Effector CD8-positive, alpha-beta T cell (primary cell): ENCODE measurements at regions not wholly inside any gene's neighbourhood (a gene's known extent, or its start where the extent isn't known, plus 50 kb on each side); places are given as distances from the start of the nearest gene placed in this dataset.

Experiments
- DNase-seq: peaks from one replicate; lab custom pipeline; 2025; lab: John Stamatoyannopoulos, UW

DNA sequence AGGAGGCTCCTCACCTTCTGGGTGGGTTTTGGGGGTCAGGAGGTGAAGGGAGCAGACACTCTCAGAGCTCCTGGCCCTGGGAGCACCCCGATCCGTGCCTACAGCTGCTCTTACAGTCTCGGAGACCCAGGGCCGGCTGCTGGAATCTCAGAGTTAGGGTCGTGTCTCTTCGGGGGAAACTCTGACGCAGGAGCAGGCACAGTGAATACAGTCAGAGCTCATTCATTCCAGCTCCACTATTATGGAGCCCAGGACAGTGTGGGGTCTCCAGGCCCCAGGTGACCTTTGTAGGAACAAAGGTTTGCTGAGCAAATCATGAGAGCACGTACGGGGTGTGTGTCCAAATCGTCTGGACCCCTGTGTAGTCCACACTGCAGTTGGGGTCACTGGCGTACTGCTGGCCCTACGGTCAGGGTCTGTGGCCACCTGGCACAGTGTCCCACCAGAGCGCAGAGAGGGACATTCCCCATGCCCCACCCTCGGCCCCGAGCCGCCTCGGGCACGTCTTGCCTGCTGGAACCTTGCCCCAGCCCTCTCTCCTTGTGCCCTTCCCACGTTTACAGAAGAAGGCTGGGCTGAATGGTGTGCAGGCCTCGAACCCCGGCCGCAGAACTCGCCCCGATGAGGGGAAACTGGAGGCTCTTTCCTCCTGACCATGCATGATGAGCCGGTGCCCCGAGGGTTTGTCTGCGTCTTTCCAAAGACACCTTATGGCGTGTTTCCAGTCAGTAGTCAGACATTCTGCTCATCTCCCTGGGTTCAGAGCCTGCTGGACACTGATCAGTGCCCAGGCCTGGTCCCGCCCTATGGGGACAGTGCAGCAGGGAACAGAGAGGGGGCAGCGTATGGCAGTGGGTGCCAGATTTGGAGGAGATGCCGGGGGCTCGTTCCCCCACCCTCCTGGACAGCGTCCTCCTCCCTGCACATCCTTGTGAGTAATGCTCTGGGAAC lies 1166.6 kb downstream of the BRD1 start:
- no peak for DNase-seq

DNA sequence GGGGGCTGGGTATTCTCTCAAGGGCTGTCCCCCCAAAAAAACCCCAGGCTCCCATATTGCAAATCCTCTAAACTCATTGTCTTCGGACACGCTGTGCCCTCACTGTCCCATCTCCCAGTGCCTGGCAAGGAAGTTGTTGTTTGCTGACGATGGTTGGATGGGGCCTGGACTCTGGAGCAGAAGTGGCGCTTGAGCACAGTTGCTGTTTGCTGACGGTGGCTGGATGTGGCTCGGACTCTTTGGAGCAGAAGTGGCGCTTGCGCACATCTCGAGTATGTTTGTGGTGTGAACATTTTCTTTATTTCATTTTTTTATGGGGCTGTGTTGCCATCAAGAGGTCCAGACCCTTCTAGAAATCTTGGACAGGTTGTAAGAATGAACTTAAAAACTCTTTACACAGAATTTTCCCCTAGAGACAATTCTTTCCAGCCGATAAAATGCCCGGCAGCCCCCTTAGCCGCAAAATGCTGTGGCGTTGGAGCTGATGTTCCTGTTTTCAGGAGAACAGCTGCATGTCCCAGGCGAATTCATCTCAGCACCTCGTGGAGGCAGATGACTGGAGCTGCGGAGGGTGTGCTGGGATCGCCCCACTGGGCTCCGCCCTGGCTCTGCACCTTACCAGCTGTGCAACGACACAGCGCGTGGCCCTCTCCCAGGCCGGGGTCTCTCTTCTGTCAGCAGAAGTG lies 1167.4 kb downstream of the BRD1 start:
- DNase-seq: no peak

DNA sequence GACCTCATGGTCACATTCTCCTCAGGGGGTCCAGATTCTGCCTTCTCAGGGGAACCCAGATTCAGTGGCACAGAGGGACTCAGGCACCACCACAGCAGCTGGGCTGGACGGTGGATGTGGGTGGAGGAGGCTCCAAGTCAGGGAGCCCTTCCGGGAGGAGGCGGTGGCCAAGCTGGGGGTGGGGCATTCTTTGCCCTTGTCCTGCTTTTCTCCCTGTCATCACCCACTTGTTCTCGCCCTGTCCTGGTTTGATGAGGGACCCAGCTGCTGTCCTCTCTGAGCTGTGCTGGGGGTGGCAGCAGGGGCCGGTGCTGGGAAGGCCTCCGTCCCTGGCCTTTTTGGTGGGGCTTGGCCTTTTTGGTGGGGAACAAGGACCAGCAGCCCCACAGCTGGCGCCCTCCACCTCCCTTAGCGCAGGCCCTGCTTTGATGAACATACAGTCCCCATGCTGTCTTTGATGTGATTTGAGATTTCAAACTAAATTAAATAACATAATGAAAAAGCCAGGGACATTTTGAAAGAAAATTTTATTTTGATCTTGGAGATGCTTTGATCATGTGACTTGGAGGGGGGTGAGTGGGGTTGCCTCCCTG lies 1168.2 kb downstream of the BRD1 start:
- no peak for DNase-seq

DNA sequence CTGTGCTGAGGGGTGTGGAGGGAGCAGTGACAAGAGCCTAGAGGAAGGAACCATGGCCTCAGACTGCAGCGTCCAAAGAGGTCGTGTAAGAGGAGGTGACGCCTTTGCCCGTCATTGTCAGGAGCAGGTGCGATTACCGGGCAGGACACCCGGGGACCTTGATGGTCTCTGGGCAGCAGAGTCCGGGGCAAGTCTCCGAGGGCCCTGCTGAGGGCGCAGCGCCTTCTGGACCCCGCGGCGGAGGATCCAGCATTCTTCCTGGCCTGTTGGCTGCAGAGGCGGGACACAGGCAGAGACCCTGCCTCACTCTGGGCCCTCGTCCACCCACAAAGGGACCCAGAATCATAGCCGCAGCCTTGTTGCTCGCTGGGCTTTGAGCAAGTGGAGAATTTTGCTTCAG lies 1168.8 kb downstream of the BRD1 start:
- no peak for DNase-seq

DNA sequence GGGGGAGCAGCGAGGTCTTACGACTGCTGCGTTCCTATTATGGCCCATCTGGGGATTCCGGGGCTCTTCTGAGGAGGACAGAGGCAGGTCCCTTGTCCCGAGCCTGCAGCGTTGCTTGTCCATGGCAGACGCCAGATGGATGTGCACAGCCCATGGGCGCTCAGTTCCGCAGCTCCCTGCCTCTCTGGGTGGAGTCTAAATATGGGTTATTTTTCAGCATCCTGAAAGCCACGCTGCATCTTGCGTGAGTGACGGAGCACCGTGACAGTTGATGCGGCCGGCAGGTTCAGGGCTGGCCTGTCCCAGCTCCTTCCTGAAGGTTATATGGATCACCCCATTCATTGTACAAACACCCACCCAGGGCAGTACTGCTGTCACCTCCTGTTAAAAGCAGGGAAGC lies 1169.4 kb downstream of the BRD1 start:
- no peak for DNase-seq

DNA sequence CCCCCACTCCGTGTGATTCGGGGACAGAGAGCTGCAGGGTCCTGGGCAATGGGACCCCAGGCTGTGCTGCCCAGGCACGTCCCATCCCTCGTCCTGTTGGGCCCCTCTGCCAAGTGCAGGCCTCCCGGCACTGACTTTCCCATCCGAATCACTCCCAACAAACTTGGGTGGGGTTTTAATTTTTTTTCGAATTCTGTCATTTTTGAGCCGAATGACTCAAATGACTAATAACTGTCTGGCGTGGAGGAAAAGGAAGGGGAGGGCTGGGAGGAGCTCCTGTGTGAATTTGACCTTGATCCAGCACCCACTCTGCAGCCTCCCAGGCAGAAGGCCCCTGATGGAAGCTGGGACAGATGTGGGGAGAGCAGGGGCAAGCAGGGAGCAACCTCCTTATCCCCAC lies 1173.2 kb downstream of the BRD1 start:
- no peak for DNase-seq

DNA sequence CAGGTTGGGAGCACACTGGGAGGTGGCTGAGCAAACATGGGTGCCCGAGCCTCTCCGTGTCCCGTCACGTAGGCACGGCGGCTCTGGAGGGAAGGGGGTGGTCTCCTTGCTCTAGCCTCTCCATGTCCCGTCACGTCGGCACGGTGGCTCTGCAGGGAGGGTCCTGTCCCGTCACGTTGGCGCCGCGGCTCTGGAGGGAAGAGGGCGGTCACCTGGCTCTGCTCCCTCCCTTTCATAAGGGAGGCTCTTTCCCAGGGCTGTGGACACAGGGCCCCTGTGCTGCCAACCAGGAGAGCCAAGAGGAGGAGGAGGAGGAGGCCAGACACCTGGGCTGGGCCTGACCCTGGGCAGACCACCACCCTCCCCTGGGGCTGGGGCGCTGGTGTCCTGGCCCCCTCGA lies 1173.7 kb downstream of the BRD1 start:
- no peak for DNase-seq

DNA sequence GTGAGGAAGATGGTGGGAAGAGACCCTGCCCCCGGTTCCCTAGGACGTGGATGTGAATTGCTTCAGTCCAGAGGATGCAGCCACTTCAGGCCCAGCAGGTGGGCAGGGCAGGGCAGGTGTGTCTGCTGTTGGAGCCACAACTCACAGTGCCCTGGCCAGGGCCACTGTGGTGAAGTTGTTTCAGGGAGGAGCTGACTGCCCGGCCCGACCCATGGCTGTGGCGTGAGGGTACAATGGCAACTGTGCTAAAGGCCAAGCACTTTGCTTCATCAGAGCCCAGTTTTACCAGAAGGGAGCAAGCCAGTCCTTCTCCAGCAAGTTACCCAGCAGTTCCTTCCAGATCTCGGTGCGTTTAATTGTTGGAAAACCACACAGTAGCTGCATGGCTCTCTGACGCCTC lies 1174.4 kb downstream of the BRD1 start:
- DNase-seq: no peak

DNA sequence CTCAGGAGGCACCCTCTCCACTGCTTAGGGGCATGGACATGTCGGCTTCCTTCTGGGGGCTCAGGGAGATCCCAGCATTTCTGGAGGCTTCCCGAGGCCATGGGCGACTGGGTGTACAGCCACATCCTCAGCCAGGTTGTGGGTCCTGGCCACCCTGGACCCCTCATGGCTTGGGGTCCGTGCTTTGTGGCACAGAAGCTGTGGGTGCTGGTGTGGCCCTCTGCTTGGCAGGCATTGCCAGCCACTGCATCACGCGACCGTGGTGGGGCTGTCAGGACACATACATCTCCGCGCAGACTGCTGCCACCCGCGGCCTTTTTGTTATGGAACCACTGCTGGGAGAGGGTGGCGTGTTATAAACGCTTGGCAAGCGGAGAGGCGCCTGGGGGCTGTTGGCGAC lies 1174.9 kb downstream of the BRD1 start:
- DNase-seq: no peak

DNA sequence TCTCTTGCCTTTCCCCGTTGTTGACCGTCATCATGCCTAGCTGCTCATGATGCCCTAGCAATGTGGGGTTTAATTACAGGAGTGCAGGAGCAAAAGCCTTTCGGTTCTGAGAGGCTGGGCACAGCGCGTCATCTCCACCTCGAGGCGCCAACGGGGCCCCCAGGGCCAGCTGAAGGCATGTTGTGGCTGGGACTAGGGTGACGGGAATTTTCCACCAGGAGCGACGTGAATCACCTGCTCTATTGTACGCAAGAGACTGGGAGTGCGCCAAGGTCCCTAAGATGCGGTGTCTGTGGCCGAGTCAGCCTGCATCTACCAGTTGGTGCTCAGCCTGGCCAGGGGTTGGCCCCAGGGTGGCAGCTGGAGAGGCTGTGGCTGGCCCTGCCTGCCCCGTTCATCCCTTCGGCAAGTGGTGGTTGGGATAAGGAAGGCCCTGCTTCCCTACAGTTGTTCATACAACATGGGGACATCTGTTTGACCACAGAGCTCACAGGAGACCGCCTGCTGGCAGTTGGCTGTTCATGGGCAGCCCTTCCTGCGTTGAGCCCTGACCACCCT lies 1175.6 kb downstream of the BRD1 start:
- DNase-seq: no peak

DNA sequence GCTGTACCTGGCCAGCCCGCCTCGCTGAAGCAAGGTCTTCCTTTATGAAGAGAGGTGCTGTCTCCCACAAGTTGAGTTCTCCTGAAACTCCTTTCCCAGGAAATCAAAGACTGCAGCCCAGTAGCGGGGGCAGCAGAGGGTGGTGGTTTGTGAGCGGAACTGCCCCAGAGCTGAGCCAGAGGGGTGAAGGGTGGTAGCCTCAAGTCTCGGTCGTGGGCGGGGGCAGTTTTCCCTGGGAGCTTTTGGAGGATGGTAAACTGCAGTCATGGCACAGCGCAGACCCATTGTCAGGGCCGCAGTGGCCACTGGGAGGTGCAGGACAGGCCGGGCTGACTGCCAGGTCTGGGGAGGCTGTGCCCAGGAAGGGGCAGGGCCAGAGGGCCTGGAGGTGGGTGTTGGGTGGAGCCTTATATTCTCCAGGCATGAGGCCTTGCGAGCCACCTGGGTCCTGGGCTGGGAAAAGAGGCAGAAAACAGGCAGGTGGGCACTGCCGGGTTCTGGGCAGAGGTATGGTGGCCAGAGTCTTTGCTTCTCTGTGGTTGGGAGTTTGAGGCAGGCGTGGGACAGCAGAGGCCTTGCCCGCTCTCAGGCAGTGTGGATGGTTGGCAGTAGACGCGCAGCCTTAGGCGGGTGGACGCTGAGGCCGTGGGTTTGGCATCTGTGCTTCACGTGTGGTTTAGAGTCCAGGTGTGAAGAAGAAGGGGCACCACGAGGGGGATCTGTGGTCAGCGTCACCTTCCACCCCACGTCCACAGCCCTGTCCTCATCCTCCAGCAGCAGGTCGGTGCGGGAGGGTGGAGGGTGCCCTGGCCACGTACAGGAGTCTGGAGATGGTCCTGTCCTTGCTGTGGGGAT lies 1176.4 kb downstream of the BRD1 start:
- no peak for DNase-seq

DNA sequence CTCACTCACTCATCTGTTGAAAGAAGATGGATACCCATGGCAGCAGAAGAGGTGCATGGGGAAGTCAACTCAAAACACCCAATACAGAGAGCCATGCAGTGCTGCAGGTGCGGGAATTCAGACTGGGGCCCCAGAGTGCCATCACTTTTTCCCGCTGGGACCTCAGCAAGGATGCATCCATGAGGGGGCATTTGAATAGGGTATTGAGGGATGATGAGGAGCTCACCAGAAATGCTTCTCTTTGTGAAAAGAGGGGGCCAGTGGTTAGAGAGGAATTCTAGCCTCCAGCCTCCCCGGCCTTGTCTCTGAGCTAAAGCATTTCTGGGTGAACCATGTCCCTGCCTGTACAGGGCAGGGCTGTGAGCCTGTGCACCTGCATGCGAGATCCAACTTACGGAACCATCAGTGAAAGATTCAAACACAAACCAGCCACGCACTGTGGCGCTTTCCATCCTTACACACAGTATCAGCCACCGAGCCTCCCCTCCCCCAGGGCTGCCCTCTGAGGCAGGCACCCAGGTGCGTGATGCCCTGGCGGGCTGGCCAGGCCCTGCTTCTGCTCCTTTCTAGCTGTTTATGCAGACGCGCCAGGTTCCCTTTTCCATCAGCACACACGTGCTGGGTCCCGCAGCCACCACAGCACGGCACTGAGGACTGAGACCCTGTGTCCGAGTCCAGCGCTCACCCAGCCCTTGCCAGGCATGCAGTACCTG lies 1177.2 kb downstream of the BRD1 start:
- no peak for DNase-seq

DNA sequence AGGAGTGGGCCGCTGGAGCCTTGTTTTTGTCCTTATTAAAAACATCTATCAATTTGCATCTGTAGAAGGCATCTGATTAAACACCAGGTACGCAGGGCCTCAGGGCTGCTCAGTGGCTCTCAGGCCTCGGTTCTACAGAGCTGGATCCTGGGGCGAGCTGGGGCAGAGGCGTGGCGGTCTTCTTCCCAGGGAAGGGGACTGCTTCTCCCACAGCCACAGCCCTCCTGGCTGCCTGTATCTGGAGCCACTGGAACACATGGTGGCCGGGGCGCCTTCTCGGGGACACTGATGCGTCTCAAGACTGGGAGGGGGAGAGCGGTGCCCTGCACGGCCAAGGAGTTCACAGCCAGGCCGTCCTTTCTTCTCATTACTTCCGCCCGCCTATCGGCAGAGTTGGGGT lies 1178.2 kb downstream of the BRD1 start:
- DNase-seq: no peak

DNA sequence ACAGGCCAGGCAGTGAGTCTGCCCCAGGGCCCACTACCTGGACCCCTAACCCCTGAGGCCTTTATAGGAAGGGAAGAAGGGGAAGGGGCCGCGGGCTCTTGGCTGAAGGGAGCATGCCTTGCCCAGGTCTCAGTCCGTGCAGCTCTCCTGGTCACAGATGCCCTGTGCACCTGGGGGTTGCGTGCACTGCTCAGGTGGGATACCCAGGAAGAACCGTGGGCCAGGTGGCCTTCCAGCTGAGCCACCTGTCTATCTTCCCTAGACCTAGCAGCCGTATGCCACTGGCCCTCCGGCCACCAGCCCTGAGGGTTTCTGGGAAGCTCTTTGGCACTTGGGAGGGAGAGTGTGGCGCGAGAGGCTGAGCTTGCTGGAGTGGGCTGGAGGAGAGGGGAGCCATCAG lies 1178.6 kb downstream of the BRD1 start:
- no peak for DNase-seq

DNA sequence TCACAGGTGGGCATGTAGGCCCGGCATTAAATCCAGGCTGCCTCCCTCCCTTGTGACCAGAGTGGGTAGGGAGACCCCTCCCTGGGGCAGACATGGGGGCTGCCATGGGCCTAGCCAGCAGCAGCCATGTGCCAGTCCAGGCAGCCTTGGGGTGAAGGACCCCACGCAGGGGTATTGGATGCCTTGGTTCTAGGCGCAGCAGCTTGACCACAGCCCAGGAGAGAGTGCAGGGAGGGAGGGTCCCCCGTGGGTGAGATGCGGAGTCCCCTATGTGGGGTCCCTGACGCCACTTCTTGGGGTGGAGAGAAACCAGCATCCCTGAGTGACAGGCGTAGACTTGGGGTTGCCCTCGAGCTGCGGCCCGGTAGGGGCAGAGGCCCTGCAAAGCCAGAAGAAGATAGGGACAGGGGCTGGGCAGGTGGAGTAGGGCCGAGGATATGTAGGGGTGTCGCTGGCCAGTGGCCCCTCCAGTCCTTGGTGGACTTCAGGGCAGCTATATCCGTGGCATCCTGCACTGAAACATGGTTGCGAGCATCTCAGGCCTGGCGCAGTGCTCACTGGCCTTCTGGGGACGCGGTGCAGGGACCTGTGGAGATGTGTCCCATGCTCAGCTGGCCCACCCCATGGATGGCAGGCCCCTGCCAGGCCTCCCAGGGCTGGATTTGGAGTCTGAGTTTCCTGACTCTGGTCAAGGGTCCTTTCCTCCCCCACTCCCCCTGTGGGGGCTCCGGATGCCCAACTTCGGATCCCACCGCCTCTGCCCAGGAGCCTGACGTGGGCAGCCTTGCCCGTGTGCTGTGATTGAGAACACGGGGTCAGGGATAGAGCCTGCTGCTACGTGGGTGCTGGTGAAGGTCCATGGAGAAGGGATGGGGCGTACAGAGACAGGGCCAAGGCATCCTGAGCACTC lies 1179.8 kb downstream of the BRD1 start:
- DNase-seq: no peak

DNA sequence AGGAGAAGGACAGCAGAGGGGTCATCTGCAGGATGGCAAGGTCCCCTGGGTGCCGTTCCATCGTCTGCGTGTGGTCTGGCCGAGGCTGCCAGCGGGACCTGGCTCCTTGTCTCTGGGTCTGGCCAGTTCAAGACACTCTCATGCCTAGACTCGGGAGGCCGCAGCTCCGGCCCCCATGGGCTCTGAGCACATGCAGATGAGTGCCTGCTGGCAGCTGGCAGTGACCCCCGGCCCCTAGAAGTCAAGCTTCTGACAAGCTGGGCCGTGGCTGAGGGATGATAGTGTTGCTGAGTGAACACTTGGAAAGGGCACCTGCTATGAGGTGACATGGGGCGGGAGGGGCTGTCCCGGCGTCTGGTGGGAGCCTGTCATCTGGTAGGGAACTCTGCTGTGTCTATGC lies 1180.6 kb downstream of the BRD1 start:
- DNase-seq: no peak

DNA sequence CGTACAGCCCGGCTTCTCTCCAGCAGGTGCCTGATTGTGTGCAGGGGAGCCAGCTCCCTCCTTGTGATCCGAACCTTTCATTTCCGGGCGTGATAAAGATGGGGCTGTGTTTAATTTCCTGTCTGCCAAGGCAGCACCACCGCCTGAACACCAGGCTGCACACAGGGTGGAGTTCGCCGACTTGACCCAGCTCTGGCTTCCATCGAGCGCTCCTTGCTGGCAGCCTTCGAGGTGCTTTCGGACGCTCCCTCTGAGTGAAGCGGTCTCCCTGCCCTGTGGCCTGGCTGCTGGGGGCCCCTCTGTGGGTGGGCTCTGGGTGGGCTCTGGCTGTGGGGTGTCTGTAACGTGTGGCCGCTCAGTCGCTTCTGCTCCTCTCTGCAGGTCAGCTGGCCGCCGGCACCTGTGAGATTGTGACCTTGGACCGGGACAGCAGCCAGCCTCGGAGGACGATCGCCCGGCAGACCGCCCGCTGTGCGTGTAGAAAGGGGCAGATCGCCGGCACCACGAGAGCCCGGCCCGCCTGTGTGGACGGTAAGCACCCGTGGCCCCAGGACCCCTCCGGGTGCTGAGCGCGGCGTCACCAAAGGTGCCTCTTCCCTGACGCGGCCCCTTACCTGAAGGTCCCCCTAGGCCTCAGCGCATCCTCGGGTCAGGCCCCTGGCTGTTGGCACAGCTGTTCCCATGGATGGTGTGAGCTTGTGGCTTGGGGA lies 1181.3 kb downstream of the BRD1 start:
- no peak for DNase-seq

DNA sequence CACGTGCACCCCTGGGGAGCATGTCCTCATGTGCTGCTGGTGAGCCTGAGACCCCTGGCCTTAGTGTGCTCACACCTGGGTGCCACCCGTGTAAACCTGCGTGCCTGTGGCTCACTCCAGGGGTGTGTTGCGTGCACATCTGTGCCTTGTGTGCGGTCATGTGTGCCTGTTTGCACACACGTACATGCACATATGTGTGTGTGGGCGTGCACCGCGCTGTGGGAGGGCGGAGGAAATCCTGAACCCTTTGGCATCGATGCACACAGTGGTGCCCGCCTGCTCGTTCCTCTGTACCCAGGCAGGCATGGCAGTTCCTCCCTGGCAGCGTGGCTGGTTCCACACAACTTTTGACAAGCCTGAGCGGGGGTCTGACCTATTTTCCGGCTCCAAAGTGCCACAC lies 1181.9 kb downstream of the BRD1 start:
- no peak for DNase-seq

DNA sequence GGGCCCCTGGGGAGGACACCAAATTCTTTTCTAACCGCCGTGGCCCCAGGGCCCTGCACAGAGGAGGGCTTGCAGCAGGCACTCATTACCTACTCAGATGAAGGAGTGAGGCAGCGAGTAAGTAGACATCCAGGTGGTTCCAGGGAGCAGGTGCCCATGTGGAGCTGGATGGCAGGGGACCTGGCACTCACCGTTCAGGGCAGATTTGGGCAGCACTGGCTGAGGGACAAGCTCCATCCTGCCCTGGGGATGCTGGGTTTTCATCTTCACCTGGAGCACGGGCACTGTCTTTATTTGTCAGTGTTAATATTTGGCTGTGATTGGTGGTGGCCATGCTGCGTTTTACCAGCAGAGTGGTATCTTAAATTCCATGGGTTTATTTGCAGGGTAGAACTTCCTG lies 1182.7 kb downstream of the BRD1 start:
- DNase-seq: no peak
